HEK293 (cell line): ENCODE measurements at regions not wholly inside any gene's neighbourhood (a gene's known extent, or its start where the extent isn't known, plus 50 kb on each side); places are given as distances from the start of the nearest gene placed in this dataset.
"Not testable (repeated sequence)": the region's sequence is repeated elsewhere in the genome, so short reads cannot be mapped to it uniquely, and the experiment has no call there.

Source experiments
- GLI4 ChIP-seq: fragments of 450-650 bp; formaldehyde crosslinking; IDR thresholded peaks from 2 replicates; pipeline ENCODE4 v1.5.1; 2016; ENCODE audit warnings: missing biosample characterization, missing genetic modification characterization
- MYNN ChIP-seq: fragments of 450-650 bp; formaldehyde crosslinking; IDR thresholded peaks from 2 replicates; pipeline ENCODE4 v1.5.1; 2016; ENCODE audit warnings: missing biosample characterization, missing genetic modification characterization, borderline replicate concordance
- TRIM28 ChIP-seq: IDR thresholded peaks from 2 replicates; pipeline ENCODE4 v1.6.1; 2011; ENCODE audit warnings: low read length, control low read depth, borderline replicate concordance
- ZBTB20 ChIP-seq: fragments of 450-650 bp; formaldehyde crosslinking; IDR thresholded peaks from 2 replicates; pipeline ENCODE4 v1.5.1; 2016; ENCODE audit warnings: missing biosample characterization, missing genetic modification characterization
- ZFP37 ChIP-seq: fragments of 450-650 bp; formaldehyde crosslinking; IDR thresholded peaks from 2 replicates; pipeline ENCODE4 v1.5.1; 2016; ENCODE audit warnings: missing biosample characterization, missing genetic modification characterization
- ZNF530 ChIP-seq: fragments of 450-650 bp; formaldehyde crosslinking; IDR thresholded peaks from 2 replicates; pipeline ENCODE4 v1.5.1; 2016; ENCODE audit warnings: low read depth, missing biosample characterization, missing genetic modification characterization
- TF ChIP-seq, protein P1 (sequence below): fragments of 450-650 bp; formaldehyde crosslinking; IDR thresholded peaks from 2 replicates; pipeline ENCODE4 v1.5.1; 2016; ENCODE audit warnings: missing biosample characterization, missing genetic modification characterization

DNA sequence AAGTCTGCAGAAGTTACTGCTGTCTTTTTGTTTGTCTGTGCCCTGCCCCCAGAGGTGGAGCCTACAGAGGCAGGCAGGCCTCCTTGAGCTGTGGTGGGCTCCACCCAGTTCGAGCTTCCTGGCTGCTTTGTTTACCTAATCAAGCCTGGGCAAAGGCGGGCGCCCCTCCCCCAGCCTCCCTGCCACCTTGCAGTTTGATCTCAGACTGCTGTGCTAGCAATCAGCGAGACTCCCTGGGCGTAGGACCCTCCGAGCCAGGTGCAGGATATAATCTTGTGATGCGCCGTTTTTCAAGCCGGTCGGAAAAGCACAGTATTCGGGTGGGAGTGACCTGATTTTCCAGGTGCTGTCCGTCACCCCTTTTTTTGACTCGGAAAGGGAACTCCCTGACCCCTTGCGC lies 75.2 kb downstream of the RPRM start:
- TF ChIP-seq, protein P1, sequence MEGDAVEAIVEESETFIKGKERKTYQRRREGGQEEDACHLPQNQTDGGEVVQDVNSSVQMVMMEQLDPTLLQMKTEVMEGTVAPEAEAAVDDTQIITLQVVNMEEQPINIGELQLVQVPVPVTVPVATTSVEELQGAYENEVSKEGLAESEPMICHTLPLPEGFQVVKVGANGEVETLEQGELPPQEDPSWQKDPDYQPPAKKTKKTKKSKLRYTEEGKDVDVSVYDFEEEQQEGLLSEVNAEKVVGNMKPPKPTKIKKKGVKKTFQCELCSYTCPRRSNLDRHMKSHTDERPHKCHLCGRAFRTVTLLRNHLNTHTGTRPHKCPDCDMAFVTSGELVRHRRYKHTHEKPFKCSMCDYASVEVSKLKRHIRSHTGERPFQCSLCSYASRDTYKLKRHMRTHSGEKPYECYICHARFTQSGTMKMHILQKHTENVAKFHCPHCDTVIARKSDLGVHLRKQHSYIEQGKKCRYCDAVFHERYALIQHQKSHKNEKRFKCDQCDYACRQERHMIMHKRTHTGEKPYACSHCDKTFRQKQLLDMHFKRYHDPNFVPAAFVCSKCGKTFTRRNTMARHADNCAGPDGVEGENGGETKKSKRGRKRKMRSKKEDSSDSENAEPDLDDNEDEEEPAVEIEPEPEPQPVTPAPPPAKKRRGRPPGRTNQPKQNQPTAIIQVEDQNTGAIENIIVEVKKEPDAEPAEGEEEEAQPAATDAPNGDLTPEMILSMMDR (tag by site-specific recombination) = not testable (repeated sequence)
- not testable (repeated sequence) for TF ChIP-seq GLI4 (tag by site-specific recombination); TRIM28; ZNF530 (tag by site-specific recombination); ZBTB20 (tag by site-specific recombination); ZFP37 (tag by site-specific recombination); MYNN (tag by site-specific recombination)
